ENCODE measurements at regions not wholly inside any gene's neighbourhood (a gene's known extent, or its start where the extent isn't known, plus 50 kb on each side); places are given as distances from the start of the nearest gene placed in this dataset.

- no peak for TF ChIP-seq CTCF (IDR thresholded peaks at IDR 0.05; ENCODE audit: extremely low read depth in 1 of 2, insufficient read depth in 1 of 2, low read depth in 1 of 2, low read length in 2 of 2)
- TF ChIP-seq FOS (IDR thresholded peaks at IDR 0.05; ENCODE audit: borderline replicate concordance, insufficient read depth, low read length): no peak
- TF ChIP-seq POLR2A (IDR thresholded peaks at IDR 0.05; ENCODE audit: low read depth, low read length): no peak
- no peak for TF ChIP-seq EZH2 (IDR thresholded peaks at IDR 0.05; ENCODE audit: borderline replicate concordance, low read depth, low read length, severe bottlenecking)
- no peak for TF ChIP-seq POLR2AphosphoS5 (IDR thresholded peaks at IDR 0.05; ENCODE audit: insufficient read depth, low read depth, low read length)
- no peak for TF ChIP-seq MYC (IDR thresholded peaks at IDR 0.05; ENCODE audit: low read depth, low read length)
- TF ChIP-seq, protein P1, sequence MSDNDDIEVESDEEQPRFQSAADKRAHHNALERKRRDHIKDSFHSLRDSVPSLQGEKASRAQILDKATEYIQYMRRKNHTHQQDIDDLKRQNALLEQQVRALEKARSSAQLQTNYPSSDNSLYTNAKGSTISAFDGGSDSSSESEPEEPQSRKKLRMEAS (IDR thresholded peaks at IDR 0.05; ENCODE audit: insufficient read depth, insufficient read length): no peak
- no peak for TF ChIP-seq GATA2 (IDR thresholded peaks at IDR 0.05; ENCODE audit: insufficient read depth, insufficient read length, low read depth, low read length)
Observed at GRCh38 chr1:232274236-232274855, 355.6 kb downstream of the SIPA1L2 start.

Measured in endothelial cell of umbilical vein (primary cell).